GM12865 (cell line): ENCODE measurements at regions not wholly inside any gene's neighbourhood (a gene's known extent, or its start where the extent isn't known, plus 50 kb on each side); places are given as distances from the start of the nearest gene placed in this dataset.
"Not testable (repeated sequence)": the region's sequence is repeated elsewhere in the genome, so short reads cannot be mapped to it uniquely, and the experiment has no call there.

ENCODE experiments used
- DNase-seq: peaks from one replicate; pipeline ENCODE4 v3.0.0; 2010; ENCODE audit warnings: low read depth
- H3K4me3 ChIP-seq: 2 replicates; pipeline ENCODE4 v1.5.1; 2011; ENCODE audit warnings: mild to moderate bottlenecking, low read depth, low read length, control low read depth
- TF ChIP-seq, protein P1 (sequence below): IDR thresholded peaks from 2 replicates; pipeline ENCODE4 v1.5.1; 2011; ENCODE audit warnings: low read length, control low read depth, low read depth, inconsistent platforms; ENCODE audit not compliant: insufficient read depth; ENCODE audit errors: missing control alignments

DNA sequence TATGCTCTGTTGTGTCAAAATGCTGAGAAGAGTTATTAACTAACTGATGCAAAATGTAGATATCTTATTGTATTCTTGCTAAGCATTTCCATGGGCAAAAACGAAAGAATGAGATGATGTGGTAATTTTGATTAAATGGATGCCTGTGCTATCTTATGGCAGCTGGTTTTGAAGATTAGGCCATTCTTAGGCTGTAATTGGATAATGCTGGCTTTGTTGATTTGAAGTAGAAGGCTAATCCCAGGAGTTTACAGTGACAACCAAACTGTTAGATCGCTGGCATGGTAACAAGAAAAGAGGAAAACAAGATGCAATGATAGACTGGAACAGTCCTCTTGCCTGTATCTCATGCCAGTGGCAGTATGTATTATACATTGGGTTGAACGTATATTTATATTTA lies 74.1 kb upstream of the WDR44 start:
- DNase-seq, result no peak
- TF ChIP-seq, protein P1, sequence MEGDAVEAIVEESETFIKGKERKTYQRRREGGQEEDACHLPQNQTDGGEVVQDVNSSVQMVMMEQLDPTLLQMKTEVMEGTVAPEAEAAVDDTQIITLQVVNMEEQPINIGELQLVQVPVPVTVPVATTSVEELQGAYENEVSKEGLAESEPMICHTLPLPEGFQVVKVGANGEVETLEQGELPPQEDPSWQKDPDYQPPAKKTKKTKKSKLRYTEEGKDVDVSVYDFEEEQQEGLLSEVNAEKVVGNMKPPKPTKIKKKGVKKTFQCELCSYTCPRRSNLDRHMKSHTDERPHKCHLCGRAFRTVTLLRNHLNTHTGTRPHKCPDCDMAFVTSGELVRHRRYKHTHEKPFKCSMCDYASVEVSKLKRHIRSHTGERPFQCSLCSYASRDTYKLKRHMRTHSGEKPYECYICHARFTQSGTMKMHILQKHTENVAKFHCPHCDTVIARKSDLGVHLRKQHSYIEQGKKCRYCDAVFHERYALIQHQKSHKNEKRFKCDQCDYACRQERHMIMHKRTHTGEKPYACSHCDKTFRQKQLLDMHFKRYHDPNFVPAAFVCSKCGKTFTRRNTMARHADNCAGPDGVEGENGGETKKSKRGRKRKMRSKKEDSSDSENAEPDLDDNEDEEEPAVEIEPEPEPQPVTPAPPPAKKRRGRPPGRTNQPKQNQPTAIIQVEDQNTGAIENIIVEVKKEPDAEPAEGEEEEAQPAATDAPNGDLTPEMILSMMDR, result no peak
- no peak overlapping the region for H3K4me3 ChIP-seq

DNA sequence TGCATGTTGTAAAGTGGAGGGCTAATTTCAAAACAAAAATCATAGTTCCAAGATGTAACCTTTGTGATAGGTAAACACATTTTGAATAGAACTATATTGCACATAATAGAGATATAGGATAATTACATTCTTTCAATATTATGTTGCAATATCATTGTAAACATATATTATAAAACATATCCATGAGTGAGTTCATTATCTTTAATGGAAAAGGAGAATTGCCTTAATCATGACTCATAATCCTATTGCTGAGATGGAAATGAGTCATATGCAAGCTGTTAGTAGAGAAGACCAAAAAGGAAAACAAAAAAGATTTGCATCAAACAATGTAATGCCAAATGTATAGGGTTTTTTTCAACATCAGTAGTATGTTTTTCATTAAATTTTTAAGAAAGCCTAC lies 73.7 kb upstream of the WDR44 start:
- TF ChIP-seq, protein P1, result no peak
- DNase-seq, result no peak
- H3K4me3 ChIP-seq, result no peak overlapping the region

DNA sequence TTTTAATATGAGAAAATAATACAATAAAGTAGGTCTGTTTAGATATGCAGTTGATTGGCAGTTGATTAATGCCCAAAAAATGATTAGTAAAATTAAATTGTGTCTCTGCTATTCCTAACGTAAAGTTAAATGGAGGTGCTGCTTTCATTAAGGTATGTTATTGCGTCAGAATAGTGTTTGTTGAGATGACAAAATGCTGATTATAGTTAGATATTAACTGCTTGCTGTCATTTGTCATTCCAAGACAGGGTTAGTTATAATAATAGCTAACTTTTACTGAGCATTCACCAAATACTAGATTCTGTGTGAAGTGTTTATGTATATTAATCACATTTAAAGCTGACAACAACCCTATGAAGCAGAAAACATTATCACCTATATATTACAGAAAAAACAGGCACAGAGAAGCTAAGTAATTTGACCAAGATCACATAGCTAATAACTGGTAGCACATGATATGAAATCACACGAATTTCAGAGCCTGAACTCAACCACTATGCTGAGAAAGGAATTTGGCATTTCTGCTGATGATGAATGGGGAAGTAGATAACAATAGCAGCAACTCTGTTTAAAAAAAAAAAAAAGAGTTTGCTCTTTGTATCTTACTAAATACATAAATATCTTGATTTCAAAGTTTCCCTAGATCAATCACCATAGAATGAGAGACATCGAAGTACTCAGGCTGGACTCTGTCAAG lies 59.7 kb upstream of the WDR44 start:
- no peak overlapping the region for H3K4me3 ChIP-seq
- no peak for DNase-seq
- TF ChIP-seq, protein P1, result no peak

DNA sequence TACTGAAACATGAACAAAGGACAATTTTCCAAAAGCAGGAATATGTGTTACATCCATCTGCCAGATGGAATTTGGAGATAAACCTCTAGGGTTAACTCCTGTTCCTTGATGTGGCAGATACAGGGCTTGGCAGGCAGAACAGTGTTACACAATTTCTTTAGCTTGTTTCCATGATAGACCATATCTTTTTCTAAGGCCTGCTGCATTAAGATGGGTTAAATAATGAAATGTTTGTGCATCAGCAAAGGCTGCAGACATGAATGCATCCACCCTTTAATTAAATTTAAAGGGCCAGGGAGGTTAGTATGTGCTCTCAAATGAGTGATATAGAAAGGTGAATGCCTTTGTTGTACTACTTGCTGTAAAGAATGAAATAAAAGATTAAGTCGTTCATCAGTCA lies 50.1 kb upstream of the WDR44 start:
- H3K4me3 ChIP-seq, DNase-seq: not testable (repeated sequence)
